Pons (tissue), 1 donor: ENCODE measurements at regions not wholly inside any gene's neighbourhood (a gene's known extent, or its start where the extent isn't known, plus 50 kb on each side); places are given as distances from the start of the nearest gene placed in this dataset.

Experiments used
- DNase-seq: peaks from one replicate; pipeline ENCODE4 v3.0.0-alpha.2; 2016; ENCODE audit warnings: low spot score

GRCh38 chr15:91559066-91559465 is 294.4 kb upstream of the SLCO3A1 start:
- peak; percentile 96 for DNase-seq

GRCh38 chr15:91561371-91562100 is 292.0 kb upstream of the SLCO3A1 start:
- peak; percentile 94 for DNase-seq

DNA sequence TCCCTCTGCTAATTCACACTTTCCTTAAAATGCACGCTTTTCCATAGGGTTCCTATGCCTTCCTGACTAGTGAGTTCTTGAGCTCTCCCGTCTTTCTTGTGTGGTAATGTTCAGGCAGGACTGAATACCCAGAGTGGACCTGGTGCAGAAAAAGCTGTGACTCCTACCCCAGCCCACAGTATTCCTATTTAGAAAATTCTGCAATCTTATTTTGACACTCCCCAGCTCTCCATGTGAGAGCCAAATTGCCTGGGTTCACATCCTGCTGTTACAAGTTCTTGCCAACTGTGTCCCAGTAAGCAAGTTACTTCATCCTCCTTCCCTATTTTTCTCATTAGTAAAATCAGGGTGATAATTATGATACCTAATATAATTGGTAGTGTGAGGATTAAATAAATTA is 290.8 kb upstream of the SLCO3A1 start:
- no peak for DNase-seq

DNA sequence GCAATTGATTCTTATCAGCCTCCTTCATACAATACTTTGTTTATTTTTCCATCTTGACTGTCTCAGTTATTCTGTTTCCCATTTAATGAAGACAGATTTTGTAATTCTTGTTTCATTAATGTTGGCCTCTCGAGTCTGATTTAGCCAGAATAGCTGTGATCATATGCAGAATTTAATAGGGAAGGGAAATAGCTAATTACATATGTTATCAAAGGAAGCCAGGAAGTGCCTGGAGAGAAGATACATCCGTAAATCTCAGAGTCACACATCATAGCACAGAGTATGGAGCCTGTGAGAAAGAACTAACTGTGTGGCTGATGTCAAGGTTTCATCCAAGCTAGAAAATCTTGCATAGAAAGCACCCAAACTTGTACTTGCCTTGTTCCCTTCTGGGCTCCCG is 288.9 kb upstream of the SLCO3A1 start:
- DNase-seq, result no peak

DNA sequence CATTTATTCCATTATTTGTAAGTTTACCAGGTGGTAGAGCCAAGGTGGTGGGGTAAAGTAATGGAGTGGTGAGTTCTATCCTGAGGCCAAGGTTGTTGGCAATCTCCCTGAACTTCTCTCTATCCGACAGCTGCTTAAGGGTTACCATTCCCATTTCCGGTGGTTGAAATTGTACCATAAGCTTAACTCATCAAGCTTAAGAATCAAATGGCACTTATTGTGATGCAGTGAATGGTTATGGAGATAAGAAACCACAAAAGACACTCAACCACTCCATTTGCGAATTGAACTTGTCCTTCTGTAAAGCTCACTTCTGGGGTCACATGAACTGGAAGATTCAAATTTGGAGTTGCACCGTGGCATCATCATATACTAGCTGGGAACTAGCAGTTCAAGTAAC is 287.4 kb upstream of the SLCO3A1 start:
- no peak for DNase-seq

DNA sequence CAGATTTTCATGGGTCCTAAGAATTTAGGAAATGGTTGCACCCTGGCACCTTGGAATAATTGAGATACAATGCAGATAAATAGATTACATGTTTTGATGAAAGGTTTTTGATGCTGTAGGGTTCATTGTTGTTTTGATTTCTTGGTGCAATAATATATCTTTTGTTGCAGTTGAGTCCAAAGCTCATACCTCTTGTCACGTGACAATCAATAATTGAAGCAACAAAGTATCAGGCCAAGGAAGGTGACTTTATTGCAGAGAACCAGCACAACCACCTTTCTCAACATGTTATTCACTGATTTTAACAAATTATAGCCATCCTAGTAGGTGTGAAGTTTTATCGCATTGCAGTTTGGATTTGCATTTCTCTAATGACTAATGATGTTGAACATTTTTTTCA is 285.5 kb upstream of the SLCO3A1 start:
- no peak for DNase-seq

DNA sequence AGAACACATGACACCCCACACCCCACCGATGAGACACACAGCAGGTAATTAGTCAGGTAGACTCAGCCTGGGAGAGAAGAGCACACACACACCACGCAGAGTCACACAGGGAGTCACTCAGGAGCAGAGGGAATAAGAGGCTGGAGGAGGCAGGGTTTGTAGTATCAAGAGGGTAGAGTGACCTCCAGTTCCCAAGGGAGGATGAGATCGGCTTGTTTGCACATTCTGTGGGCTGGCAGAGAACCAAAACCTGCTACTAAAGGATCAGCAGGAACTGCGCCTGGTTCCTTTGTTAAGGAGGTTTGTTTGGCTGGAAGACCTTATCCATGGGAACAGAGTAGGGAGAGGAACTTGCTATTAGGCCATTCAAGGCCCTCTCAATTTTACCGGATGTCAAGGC is 281.4 kb upstream of the SLCO3A1 start:
- DNase-seq, result no peak

DNA sequence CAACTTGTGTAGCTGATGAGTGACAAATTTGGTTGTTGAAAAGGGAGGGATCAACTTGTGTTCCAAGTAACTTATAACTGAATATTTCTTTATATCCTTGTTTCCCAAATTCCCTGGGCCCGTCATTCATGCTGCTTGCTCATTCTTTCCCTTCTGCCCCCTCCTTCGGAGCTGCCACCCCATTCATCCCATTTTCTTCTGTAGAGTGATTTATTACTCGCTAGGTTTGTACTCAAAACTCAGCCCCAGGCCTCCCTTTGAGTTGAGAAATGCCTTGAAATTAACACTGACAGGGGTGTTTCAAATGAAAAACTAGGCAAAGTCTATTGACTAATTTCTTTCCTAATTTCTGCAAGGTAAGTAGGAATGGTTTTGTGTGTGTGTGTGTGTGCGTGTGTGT is 277.4 kb upstream of the SLCO3A1 start:
- DNase-seq, result no peak

GRCh38 chr15:91578511-91578910 is 275.0 kb upstream of the SLCO3A1 start:
- DNase-seq, result no peak

- DNase-seq, result no peak
These were observed 268.6 kb upstream of the SLCO3A1 start for GRCh38 chr15:91584895-91585294.

DNA sequence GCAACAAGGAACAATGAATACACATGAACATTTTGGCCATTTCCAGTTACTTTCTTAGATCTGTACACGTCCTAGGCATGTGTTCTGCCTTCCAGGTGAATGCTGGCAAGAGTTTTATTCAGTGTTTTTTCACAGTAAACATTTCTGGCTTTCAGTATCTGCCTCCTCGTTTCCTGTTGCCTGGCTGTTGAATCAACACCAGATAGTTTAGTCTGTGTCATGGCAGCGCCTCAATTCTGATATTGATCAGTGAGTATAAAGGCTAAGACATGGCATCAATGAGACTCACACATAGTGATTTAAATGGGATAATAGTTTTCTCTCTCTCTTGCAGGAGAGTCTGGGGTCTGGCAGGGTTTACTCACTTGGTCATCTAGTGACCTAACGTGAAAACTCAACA is 266.9 kb upstream of the SLCO3A1 start:
- no peak for DNase-seq

- no peak for DNase-seq
These were observed 264.1 kb upstream of the SLCO3A1 start for GRCh38 chr15:91589360-91589759.

DNA sequence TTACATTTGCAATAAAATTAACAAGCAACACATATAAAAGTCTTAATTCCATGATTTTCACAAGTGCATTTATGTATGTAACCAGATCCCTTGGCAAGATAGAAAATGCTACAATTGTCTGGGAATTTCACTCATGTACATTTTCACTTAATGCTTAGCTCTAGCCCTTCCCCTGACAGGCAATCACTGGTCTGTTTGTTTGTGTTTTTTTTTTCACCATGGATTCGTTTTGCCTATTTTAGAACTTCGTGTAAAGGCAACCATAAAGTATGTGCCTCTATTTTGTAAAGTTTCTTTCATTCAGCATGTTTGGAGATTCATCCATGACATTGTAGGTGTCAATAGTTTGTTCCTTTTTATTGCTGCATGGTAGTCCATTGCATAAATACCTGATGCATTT is 260.9 kb upstream of the SLCO3A1 start:
- DNase-seq, result no peak

GRCh38 chr15:91593067-91593466 is 260.4 kb upstream of the SLCO3A1 start:
- no peak for DNase-seq

GRCh38 chr15:91593653-91594052 is 259.9 kb upstream of the SLCO3A1 start:
- DNase-seq, result no peak

DNA sequence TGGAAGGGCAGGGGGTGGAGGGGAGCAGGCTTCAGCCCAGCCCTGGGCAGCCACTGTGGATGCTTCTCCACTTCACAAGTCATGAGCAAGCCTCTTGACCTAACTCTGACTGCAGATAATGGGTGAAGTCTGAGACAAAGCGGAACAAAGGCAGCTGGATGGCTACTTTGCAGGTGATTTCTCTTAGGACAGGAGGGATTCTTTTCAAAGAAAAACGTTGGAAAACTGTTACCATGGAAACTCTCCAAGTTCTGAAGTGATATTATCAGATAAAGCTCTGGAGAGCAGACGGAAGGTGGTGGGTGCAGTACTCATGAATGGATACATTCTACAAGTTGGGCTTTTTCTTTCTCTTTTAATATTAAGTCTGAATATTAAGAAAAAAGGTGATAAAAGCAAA is 254.2 kb upstream of the SLCO3A1 start:
- no peak for DNase-seq

GRCh38 chr15:91603384-91604080 is 250.0 kb upstream of the SLCO3A1 start:
- DNase-seq, result no peak

DNA sequence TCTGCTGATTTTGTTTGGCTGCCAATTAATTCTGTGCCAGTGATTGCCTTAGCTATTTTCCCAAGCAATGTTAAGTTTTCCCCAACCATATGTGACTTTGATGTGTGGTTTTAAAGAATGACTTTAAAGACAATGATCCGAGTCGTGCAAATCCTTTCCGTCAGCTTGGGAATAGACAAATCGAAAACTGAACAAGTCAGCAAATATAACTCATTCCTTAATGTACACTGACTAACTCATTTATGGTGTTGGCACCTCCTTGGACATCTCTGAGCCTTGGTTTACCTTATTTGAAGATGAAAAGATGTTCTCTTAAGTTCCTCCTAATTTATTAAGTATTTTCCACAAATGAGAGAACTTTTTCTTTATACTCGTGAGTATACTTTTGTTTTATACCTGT is 249.4 kb upstream of the SLCO3A1 start:
- DNase-seq, result no peak

- DNase-seq, result no peak
These were observed 247.9 kb upstream of the SLCO3A1 start for GRCh38 chr15:91605576-91605975.

GRCh38 chr15:91609231-91609630 is 244.3 kb upstream of the SLCO3A1 start:
- DNase-seq, result no peak

DNA sequence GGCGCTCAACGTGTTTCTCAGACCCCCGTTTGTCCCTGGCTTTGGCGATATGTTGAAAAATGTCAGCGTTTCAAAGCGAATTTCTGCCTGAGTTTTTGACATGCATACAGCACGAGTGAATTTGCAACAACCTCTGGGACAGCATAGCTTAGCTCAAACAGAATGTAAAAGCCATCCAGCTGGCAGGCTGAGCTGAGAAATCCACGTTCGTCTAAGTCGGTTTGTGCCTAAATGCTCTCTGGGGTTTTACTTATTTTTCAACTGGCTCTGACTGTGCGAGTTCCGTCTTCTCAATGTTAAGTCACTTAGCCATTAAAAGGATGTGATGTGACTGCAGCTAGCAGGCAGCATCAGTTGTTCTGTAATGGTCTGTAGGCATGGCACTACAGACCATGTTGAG is 243.5 kb upstream of the SLCO3A1 start:
- no peak for DNase-seq

GRCh38 chr15:91611561-91612323 is 241.8 kb upstream of the SLCO3A1 start:
- DNase-seq, result no peak

- no peak for DNase-seq
These were observed 233.3 kb upstream of the SLCO3A1 start for GRCh38 chr15:91620229-91620628.
